ENCODE measurements at regions not wholly inside any gene's neighbourhood (a gene's known extent, or its start where the extent isn't known, plus 50 kb on each side); places are given as distances from the start of the nearest gene placed in this dataset.

DNA sequence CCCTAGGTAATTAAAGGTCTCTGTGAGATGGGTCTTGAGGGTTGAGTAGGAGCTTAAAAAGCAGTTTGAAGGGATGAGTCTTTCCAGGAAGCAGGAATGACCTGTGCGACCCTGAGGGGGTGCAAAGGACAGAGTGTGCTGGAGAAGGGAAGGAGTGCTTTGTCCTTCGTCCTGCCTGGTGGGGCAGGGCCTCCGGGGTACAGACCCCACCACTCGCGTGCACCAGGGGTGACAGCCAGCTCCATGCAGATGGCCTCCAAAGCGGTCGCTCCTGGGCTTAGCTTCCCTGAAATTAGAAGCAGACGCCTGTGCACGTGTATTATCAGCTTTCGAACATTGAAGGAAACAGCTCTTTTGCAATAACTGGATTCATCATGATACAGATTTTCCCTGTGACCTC, 959.8 kb downstream of the BRD1 start:
- no peak overlapping the region; the same call in 1 of the 2 replicates for H3K27ac ChIP-seq
- TF ChIP-seq, protein P1, sequence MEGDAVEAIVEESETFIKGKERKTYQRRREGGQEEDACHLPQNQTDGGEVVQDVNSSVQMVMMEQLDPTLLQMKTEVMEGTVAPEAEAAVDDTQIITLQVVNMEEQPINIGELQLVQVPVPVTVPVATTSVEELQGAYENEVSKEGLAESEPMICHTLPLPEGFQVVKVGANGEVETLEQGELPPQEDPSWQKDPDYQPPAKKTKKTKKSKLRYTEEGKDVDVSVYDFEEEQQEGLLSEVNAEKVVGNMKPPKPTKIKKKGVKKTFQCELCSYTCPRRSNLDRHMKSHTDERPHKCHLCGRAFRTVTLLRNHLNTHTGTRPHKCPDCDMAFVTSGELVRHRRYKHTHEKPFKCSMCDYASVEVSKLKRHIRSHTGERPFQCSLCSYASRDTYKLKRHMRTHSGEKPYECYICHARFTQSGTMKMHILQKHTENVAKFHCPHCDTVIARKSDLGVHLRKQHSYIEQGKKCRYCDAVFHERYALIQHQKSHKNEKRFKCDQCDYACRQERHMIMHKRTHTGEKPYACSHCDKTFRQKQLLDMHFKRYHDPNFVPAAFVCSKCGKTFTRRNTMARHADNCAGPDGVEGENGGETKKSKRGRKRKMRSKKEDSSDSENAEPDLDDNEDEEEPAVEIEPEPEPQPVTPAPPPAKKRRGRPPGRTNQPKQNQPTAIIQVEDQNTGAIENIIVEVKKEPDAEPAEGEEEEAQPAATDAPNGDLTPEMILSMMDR (conservative IDR thresholded peaks at IDR 0.05), result no peak

DNA sequence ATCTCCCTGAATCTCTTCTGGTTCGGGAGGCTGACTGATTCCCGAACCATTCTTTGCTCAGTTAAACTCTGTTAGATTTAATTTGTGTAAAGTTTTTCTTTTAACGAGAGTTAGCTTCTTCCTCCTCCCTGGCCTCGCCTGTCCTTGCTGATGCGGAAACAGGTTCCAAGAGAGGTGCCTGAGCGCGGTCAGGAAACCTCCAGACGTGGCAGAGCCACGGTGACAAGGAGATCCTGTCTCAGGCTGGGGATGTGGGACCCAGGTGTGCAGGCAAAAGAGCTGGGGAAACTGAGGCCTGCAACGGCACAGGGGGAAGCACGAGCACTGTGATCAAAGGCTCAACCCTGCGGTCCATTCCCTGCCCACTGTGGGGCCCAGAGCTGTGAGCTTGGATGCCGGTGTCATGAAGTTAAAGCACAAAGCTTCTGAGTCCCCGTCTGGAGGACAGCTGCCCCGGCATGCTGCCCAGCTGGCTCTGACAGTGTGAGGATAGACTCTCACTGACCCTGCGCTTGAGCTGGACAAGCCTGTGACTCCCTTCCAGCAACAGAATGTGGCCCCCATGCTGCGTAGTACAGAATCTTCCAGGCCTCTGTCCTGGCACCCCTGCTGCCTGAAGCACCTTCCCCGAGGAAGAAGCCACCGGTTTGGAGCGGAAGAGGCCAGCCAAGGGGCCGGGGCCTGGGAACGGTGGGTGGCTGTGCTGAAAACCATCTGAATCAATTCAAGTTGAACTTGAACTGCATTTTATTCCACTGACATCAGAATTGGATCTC, 960.6 kb downstream of the BRD1 start:
- peak overlapping the region; percentile 56 for H3K27ac ChIP-seq
- TF ChIP-seq, protein P1 (conservative IDR thresholded peaks at IDR 0.05), result no peak

DNA sequence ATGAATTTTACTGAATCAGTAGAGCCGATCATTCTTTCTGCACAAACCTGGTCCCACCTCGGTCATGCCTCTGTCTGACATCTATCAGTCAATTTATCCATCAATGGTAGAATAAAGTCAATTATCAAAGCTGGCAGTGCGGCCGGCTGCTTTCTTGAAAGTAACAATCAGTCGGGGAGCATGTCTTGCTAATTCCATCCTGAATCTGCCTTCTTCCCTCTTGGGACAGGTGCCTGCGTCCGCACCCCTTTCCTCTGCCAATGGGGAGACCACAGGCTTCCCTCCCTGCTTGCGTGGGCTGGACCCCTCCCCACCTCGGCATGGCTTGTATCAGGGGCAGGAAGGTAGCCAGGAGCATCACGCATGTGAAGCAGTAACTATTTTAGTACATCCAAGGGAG, 962.9 kb downstream of the BRD1 start:
- TF ChIP-seq, protein P1 (conservative IDR thresholded peaks at IDR 0.05), result no peak
- H3K27ac ChIP-seq, result no peak overlapping the region

DNA sequence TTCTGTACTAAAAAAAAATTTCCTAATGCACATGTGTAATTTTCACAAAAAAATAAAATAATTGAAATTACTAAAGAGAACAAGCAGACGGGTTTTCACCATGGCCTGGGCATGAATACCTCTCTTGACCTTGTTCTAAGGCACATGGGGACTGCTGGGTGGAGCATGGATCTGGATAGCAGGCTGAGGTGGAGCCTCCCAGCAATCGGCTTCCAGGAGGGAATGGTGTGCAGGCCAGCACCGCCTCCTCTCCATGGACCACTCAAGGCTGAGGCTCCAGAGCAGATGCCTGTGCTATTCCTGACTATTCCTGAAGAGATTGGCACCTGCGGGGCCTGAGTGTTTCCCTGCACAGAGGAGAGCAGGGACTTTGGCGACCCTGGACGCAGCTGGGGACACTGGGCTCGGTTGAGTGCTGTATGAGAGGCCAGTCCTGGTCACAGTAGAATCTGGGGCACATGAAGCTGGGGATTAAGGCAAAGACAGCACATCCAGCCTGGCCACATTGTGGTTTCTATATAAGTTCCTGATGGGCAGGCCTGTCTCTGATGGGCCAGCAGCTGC, 963.6 kb downstream of the BRD1 start:
- TF ChIP-seq, protein P1 (conservative IDR thresholded peaks at IDR 0.05), result no peak

DNA sequence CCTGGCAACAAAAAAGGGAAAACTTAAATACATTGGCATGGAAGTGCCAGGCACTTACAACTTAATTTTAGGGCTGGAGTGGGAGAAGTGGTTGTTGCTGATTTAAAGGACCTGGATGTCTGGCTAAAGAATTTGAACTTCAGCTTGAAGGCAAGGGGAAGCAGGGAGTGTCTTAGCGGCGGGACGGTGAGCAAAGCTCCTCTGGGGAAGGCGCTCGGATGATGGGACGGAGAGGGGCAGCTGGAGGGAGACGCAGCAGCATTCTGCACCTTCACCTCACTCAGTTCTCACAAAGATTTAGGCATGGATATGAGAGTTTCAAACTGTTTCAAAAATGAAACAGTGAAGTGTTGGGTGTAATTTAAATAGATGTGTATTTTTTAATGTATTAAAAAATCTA, 967.1 kb downstream of the BRD1 start:
- H3K27ac ChIP-seq, result no peak overlapping the region
- TF ChIP-seq, protein P1 (conservative IDR thresholded peaks at IDR 0.05), result no peak

More for the DNA sequence above, 963.6 kb downstream of the BRD1 start:
- no peak overlapping the region for H3K27ac ChIP-seq

DNA sequence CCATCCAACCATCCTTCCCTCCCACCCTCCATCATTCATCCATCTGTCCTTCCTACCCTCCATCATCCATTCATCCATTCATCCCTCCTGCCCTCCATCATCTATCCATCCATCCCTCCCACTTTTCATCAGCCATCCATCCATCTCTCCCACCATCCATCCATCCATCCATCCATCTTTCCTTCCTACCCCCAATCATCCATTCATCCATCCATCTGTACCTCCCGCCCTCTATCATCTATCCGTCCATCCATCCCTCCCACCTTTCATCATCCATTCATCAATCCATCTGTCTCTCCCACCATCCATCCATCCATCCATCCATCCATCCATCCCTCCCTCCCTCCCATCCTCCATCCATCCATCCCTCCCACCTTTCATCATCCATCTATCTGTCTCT, 968.8 kb downstream of the BRD1 start:
- H3K27ac ChIP-seq, result no peak overlapping the region
- TF ChIP-seq, protein P1 (conservative IDR thresholded peaks at IDR 0.05), result no peak

DNA sequence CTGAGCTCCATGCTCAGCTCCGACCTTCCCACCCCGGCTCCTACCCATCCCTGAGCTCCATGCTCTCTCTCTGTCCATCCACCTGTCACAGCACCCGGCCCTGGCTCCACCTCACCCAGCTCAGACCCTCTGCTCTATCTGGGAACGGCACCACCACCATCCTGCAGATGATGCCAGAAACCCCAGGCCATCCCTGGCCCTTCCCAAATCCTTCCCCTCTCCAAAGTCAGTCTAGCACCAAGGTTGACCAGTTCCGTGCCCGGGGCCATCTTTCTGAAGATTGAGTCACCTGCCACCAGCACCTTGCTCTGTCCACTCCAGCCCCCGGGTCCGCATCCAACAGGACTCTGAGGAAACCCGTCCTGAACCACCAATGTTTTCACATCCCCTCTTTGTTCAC, 969.6 kb downstream of the BRD1 start:
- H3K27ac ChIP-seq, result no peak overlapping the region
- TF ChIP-seq, protein P1 (conservative IDR thresholded peaks at IDR 0.05), result no peak

Measured in VCaP (cell line).